RWPE2 (cell line): ENCODE measurements at regions not wholly inside any gene's neighbourhood (a gene's known extent, or its start where the extent isn't known, plus 50 kb on each side); places are given as distances from the start of the nearest gene placed in this dataset.

ENCODE experiments used
- ATAC-seq: fragments of 200-7000 bp; cut with Tn5 transposase; 3 replicates; pipeline ENCODE4 v1.9.1; 2021; ENCODE audit warnings: low read depth
- DNase-seq: peaks from one replicate; pipeline ENCODE4 v3.0.0-alpha.2; 2020; ENCODE audit warnings: low spot score
- H3K27ac ChIP-seq: fragments of 450-650 bp; 2 replicates; pipeline ENCODE4 v1.5.1; 2017; ENCODE audit warnings: mild to moderate bottlenecking; ENCODE audit not compliant: poor library complexity, severe bottlenecking
- H3K27me3 ChIP-seq: fragments of 250-450 bp; sonication (Bioruptor Pico); 2 replicates; pipeline ENCODE4 v1.5.1; 2021; ENCODE audit warnings: mild to moderate bottlenecking, moderate library complexity; ENCODE audit not compliant: insufficient read depth, poor library complexity, severe bottlenecking
- H3K36me3 ChIP-seq: fragments of 250-450 bp; sonication (Bioruptor Pico); 2 replicates; pipeline ENCODE4 v1.5.1; 2020; ENCODE audit warnings: low read depth, mild to moderate bottlenecking, moderate library complexity
- H3K4me1 ChIP-seq: fragments of 250-450 bp; sonication (Bioruptor Pico); 2 replicates; pipeline ENCODE4 v1.5.1; 2021; ENCODE audit warnings: mild to moderate bottlenecking, moderate library complexity; ENCODE audit not compliant: insufficient read depth, poor library complexity, severe bottlenecking
- H3K4me3 ChIP-seq: fragments of 250-450 bp; sonication (Bioruptor Pico); 2 replicates; pipeline ENCODE4 v1.5.1; 2021; ENCODE audit warnings: mild to moderate bottlenecking, moderate library complexity; ENCODE audit not compliant: severe bottlenecking
- H3K9me3 ChIP-seq: fragments of 250-450 bp; sonication (Bioruptor Pico); 2 replicates; pipeline ENCODE4 v1.5.1; 2021; ENCODE audit warnings: mild to moderate bottlenecking, moderate library complexity; ENCODE audit not compliant: severe bottlenecking
- CTCF ChIP-seq: fragments of 450-650 bp; IDR thresholded peaks from one replicate; pipeline ENCODE4 v1.5.1; 2017; ENCODE audit warnings: mild to moderate bottlenecking, moderate library complexity; ENCODE audit not compliant: poor library complexity, severe bottlenecking

DNA sequence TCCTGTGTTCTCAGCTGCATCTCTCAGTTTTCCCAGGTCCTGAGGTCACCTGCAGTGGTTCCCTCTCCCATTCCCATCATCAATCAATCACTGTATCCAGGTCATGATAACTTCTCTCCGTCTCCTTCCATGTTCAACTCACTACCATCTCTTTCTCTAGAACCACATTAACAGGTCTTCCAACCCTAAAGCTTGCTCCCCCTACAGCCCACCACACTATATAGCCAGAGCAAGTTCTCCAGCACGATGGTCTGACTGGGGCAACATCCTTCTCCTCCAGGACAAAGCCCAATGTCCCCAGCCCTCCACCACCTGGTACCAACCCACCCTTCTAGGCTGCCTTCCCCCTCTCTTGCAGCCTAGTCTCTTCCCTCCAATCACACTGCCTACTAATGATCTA lies 241.6 kb downstream of the CDK5RAP2 start:
- Histone ChIP-seq H3K36me3 (no peaks in the 10 kb centered on the region), H3K4me1 (peaks cover 4% of the 10 kb centered on the region), H3K9me3 (no peaks in the 10 kb centered on the region), H3K27me3 (no peaks in the 10 kb centered on the region), H3K4me3 (no peak overlapping the region), H3K27ac (no peak overlapping the region)
- no peak for ATAC-seq
- DNase-seq, result no peak
- TF ChIP-seq CTCF, result no peak

- Histone ChIP-seq H3K4me3 (no peak overlapping the region), H3K27me3 (no peaks in the 10 kb centered on the region), H3K9me3 (no peaks in the 10 kb centered on the region), H3K4me1 (peaks cover 4% of the 10 kb centered on the region), H3K27ac (no peak overlapping the region), H3K36me3 (no peaks in the 10 kb centered on the region)
- ATAC-seq (no peak), DNase-seq (no peak)
- TF ChIP-seq CTCF, result no peak
These were observed 242.8 kb downstream of the CDK5RAP2 start for GRCh38 chr9:120337131-120337530.

DNA sequence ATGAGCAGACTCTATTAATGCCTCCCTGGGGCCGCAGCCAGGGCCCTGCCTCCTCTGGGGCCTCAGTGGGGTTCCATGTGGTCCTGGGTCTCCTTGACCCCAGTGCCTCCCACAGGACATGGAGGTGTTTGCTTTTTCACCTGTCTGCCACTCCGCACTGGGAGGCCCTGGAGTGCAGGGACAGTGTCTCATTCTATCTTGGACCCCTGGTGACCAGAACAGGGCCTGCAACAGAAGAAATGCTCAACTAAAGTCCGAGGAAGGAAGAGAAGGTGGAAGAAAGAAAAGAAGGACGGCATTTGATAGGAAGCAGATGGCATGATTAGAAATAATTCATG lies 243.2 kb downstream of the CDK5RAP2 start:
- H3K9me3 ChIP-seq, result no peaks in the 10 kb centered on the region
- ATAC-seq, result no peak
- no peaks in the 10 kb centered on the region for H3K36me3 ChIP-seq
- no peak overlapping the region for H3K27ac ChIP-seq
- no peak for TF ChIP-seq CTCF
- H3K4me1 ChIP-seq, result peaks cover 4% of the 10 kb centered on the region
- no peak overlapping the region for H3K4me3 ChIP-seq
- no peaks in the 10 kb centered on the region for H3K27me3 ChIP-seq
- DNase-seq, result no peak

GRCh38 chr9:120336021-120336752 lies 243.8 kb downstream of the CDK5RAP2 start:
- Histone ChIP-seq H3K4me3 (no peak overlapping the region), H3K27me3 (no peaks in the 10 kb centered on the region), H3K36me3 (no peaks in the 10 kb centered on the region), H3K4me1 (peaks cover 4% of the 10 kb centered on the region), H3K9me3 (no peaks in the 10 kb centered on the region), H3K27ac (no peak overlapping the region)
- ATAC-seq (peak; percentile 82), DNase-seq (no peak)
- no peak for TF ChIP-seq CTCF

DNA sequence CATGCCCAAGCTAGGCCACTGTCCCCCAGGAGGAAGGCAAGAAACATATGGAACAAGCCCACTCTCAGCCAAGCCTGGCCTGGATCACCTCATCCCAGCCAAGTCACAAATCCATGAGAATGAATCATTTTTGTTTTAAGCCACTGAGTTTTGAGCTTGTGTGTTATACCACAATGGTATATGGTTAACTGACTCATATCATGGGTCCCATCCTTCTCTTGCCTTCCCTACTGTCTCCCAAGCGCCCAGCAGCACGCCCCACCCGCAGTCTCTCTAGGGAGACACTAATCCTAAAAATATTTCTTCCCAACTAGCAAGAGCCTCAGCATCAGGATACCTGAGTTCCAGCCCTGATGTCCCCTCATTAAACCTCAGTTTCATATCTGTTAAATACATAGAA lies 248.1 kb downstream of the CDK5RAP2 start:
- ATAC-seq, result no peak
- Histone ChIP-seq H3K27ac (no peak overlapping the region), H3K4me1 (peaks cover 4% of the 10 kb centered on the region), H3K4me3 (no peak overlapping the region), H3K27me3 (no peaks in the 10 kb centered on the region), H3K36me3 (no peaks in the 10 kb centered on the region), H3K9me3 (no peaks in the 10 kb centered on the region)
- no peak for TF ChIP-seq CTCF
- DNase-seq, result no peak
